HG03558 (cell line): ENCODE measurements at regions not wholly inside any gene's neighbourhood (a gene's known extent, or its start where the extent isn't known, plus 50 kb on each side); places are given as distances from the start of the nearest gene placed in this dataset.

Experiments
- ATAC-seq: cut with Tn5 transposase; IDR thresholded peaks from one replicate; pipeline ENCODE4 v1.9.1; 2021; ENCODE audit warnings: moderate number of reproducible peaks; ENCODE audit not compliant: unreplicated experiment; ENCODE audit errors: extremely low read depth

- no peak for ATAC-seq
Measured at GRCh38 chr13:80665792-80666333, 324.9 kb upstream of the SPRY2 start.

- ATAC-seq = no peak
Measured at GRCh38 chr13:80664950-80665349, 324.0 kb upstream of the SPRY2 start.

GRCh38 chr13:80663788-80664187 is 322.9 kb upstream of the SPRY2 start:
- ATAC-seq = no peak

- ATAC-seq = no peak
Measured at GRCh38 chr13:80658705-80659104, 317.8 kb upstream of the SPRY2 start.

- ATAC-seq = no peak
Measured at GRCh38 chr13:80656512-80656904, 315.6 kb upstream of the SPRY2 start.

- no peak for ATAC-seq
Measured at GRCh38 chr13:80655778-80656511, 315.0 kb upstream of the SPRY2 start.

- ATAC-seq = no peak
Measured at GRCh38 chr13:80654638-80655249, 313.8 kb upstream of the SPRY2 start.

- ATAC-seq = no peak
Measured at GRCh38 chr13:80649274-80649673, 308.3 kb upstream of the SPRY2 start.

GRCh38 chr13:80642641-80643040 is 301.7 kb upstream of the SPRY2 start:
- ATAC-seq = no peak

- no peak for ATAC-seq
Measured at GRCh38 chr13:80633251-80633650, 292.3 kb upstream of the SPRY2 start.

- no peak for ATAC-seq
Measured at GRCh38 chr13:80630685-80631121, 289.8 kb upstream of the SPRY2 start.

- no peak for ATAC-seq
Measured at GRCh38 chr13:80618781-80619180, 277.9 kb upstream of the SPRY2 start.

- no peak for ATAC-seq
Measured at GRCh38 chr13:80612804-80613203, 271.9 kb upstream of the SPRY2 start.

GRCh38 chr13:80611310-80611709 is 270.4 kb upstream of the SPRY2 start:
- no peak for ATAC-seq

- ATAC-seq = no peak
Measured at GRCh38 chr13:80605716-80606115, 264.8 kb upstream of the SPRY2 start.

GRCh38 chr13:80605011-80605410 is 264.1 kb upstream of the SPRY2 start:
- no peak for ATAC-seq

GRCh38 chr13:80604098-80604497 is 263.2 kb upstream of the SPRY2 start:
- ATAC-seq = no peak

- no peak for ATAC-seq
Measured at GRCh38 chr13:80603351-80603750, 262.4 kb upstream of the SPRY2 start.

- ATAC-seq = no peak
Measured at GRCh38 chr13:80599765-80600164, 258.8 kb upstream of the SPRY2 start.

GRCh38 chr13:80598189-80598588 is 257.3 kb upstream of the SPRY2 start:
- no peak for ATAC-seq

GRCh38 chr13:80591976-80592740 is 251.2 kb upstream of the SPRY2 start:
- ATAC-seq = no peak
